H1 (cell line): ENCODE measurements at regions not wholly inside any gene's neighbourhood (a gene's known extent, or its start where the extent isn't known, plus 50 kb on each side); places are given as distances from the start of the nearest gene placed in this dataset.

Experiments used
- CTCF ChIA-PET: fragments of 300-600 bp; sonication (Branson Sonifier 250); formaldehyde crosslinking; loops from one replicate; lab custom pipeline; 2021; ENCODE audit not compliant: partially characterized antibody; lab: Charles Lee
- POLR2A ChIA-PET: fragments of 300-600 bp; sonication (Branson Sonifier 250); formaldehyde crosslinking; loops from one replicate; lab custom pipeline; 2021; ENCODE audit warnings: inconsistent platforms; ENCODE audit not compliant: partially characterized antibody; lab: Charles Lee
- DNase-seq, 2 experiments: peaks; one replicate each; pipeline versions ENCODE4 v3.0.0 to v3.0.0-alpha.2; 2010 to 2022; ENCODE audit warnings: low spot score in 2 of 2, low read depth in 1 of 2, mixed read lengths in 1 of 2
- FAIRE-seq: peaks from 2 replicates; lab custom pipeline; 2011; peaks lifted over from hg19 to GRCh38; lab: Jason Lieb, UNC
- H2AFZ ChIP-seq: 2 replicates; pipeline ENCODE4 v1.8.1; 2012; ENCODE audit warnings: low read length, inconsistent platforms
- H2AK5ac ChIP-seq: 2 replicates; pipeline ENCODE4 v1.6.1; 2013; ENCODE audit warnings: low read depth, low read length
- H2BK120ac ChIP-seq: replicated peaks from 2 replicates; pipeline ENCODE3; 2013; ENCODE audit warnings: low read depth, low read length, inconsistent platforms
- H2BK12ac ChIP-seq: 2 replicates; pipeline ENCODE4 v1.6.1; 2013; ENCODE audit warnings: low read depth, low read length
- H2BK15ac ChIP-seq: 2 replicates; pipeline ENCODE4 v1.6.1; 2013; ENCODE audit warnings: low read length
- H2BK20ac ChIP-seq: 2 replicates; pipeline ENCODE4 v1.6.1; 2013; ENCODE audit warnings: low read length
- H2BK5ac ChIP-seq: 2 replicates; pipeline ENCODE4 v1.6.1; 2013; ENCODE audit warnings: low read depth, low read length
- H3K14ac ChIP-seq: 2 replicates; pipeline ENCODE4 v1.6.1; 2013; ENCODE audit warnings: inconsistent platforms; ENCODE audit not compliant: insufficient read length
- H3K18ac ChIP-seq: 2 replicates; pipeline ENCODE4 v1.6.1; 2013; ENCODE audit warnings: low read length; ENCODE audit errors: extremely low read depth
- H3K23ac ChIP-seq: 2 replicates; pipeline ENCODE4 v1.6.1; 2013; ENCODE audit warnings: inconsistent platforms; ENCODE audit not compliant: insufficient read length
- H3K23me2 ChIP-seq: 2 replicates; pipeline ENCODE4 v1.6.1; 2013; ENCODE audit warnings: low read depth, low read length
- H3K27ac ChIP-seq: 2 replicates; pipeline ENCODE4 v1.6.1; 2011; ENCODE audit warnings: low read depth, low read length, inconsistent platforms
- H3K27me3 ChIP-seq, 4 experiments: replicated peaks in 1 of 4; 1 replicate in 1 of 4; 2 replicates in 3 of 4; pipeline versions ENCODE4 v1.6.1 to v1.8.1; 2011 to 2013; ENCODE audit warnings: low read length in 3 of 4, mild to moderate bottlenecking in 3 of 4, inconsistent platforms in 2 of 4, mixed read lengths in 2 of 4, moderate library complexity in 1 of 4; ENCODE audit not compliant: control insufficient read depth in 3 of 4, insufficient read depth in 3 of 4; ENCODE audit errors: extremely low read depth in 1 of 4
- H3K36me3 ChIP-seq, 4 experiments: 2 replicates each; pipeline versions ENCODE4 v1.6.1 to v1.8.1; 2011 to 2013; ENCODE audit warnings: mild to moderate bottlenecking in 4 of 4, low read length in 3 of 4, moderate library complexity in 2 of 4, control low read depth in 1 of 4, inconsistent platforms in 1 of 4; ENCODE audit not compliant: insufficient read depth in 4 of 4, control insufficient read depth in 2 of 4
- H3K4ac ChIP-seq: replicated peaks from 2 replicates; pipeline ENCODE3; 2013; ENCODE audit warnings: low read length, low read depth, mixed read lengths, inconsistent platforms; ENCODE audit not compliant: insufficient read length
- H3K4me1 ChIP-seq, 4 experiments: replicated peaks in 1 of 4; 1 replicate in 1 of 4; 2 replicates in 3 of 4; pipeline versions ENCODE4 v1.6.1 to v1.8.1; 2011 to 2013; ENCODE audit warnings: low read length in 3 of 4, inconsistent platforms in 2 of 4, mixed read lengths in 1 of 4; ENCODE audit not compliant: insufficient read depth in 4 of 4, control insufficient read depth in 3 of 4
- H3K4me2 ChIP-seq, 2 experiments: 2 replicates each; pipeline versions ENCODE4 v1.6.1 to v1.8.1; 2011 to 2013; ENCODE audit warnings: low read depth in 2 of 2, low read length in 2 of 2, control low read depth in 1 of 2, inconsistent platforms in 1 of 2, mild to moderate bottlenecking in 1 of 2; ENCODE audit not compliant: insufficient read depth in 1 of 2
- H3K4me3 ChIP-seq, 4 experiments: fragments of 200-600, 300-600 bp in 1 of 4; sonication (generic), shearing (Covaris generic), sonication (Bioruptor Twin) in 1 of 4; 2 replicates each; pipeline versions ENCODE4 v1.5.1 to v1.8.1; 2011 to 2016; ENCODE audit warnings: low read length in 4 of 4, low read depth in 3 of 4, control low read depth in 2 of 4, inconsistent platforms in 2 of 4, mild to moderate bottlenecking in 2 of 4, mixed read lengths in 1 of 4, moderate library complexity in 1 of 4; ENCODE audit not compliant: insufficient read depth in 2 of 4; ENCODE audit errors: extremely low read depth in 1 of 4
- H3K56ac ChIP-seq: replicated peaks from 2 replicates; pipeline ENCODE3; 2013; ENCODE audit warnings: low read depth, mild to moderate bottlenecking, mixed read lengths, low read length, inconsistent platforms; ENCODE audit not compliant: insufficient read length
- H3K79me1 ChIP-seq: 2 replicates; pipeline ENCODE4 v1.6.1; 2013; ENCODE audit warnings: low read depth, low read length, control low read depth
- H3K79me2 ChIP-seq, 2 experiments: 2 replicates each; pipeline versions ENCODE4 v1.6.1 to v1.8.1; 2012 to 2013; ENCODE audit warnings: low read length in 2 of 2, mild to moderate bottlenecking in 2 of 2, inconsistent platforms in 1 of 2; ENCODE audit not compliant: insufficient read depth in 2 of 2, control insufficient read depth in 1 of 2
- H3K9ac ChIP-seq, 4 experiments: replicated peaks in 1 of 4; 1 replicate in 1 of 4; 2 replicates in 3 of 4; pipeline versions ENCODE4 v1.6.1 to v1.8.1; 2011 to 2013; ENCODE audit warnings: low read depth in 3 of 4, low read length in 3 of 4, control low read depth in 2 of 4, mild to moderate bottlenecking in 2 of 4, moderate library complexity in 2 of 4, inconsistent platforms in 1 of 4; ENCODE audit errors: extremely low read depth in 1 of 4
- H3K9me3 ChIP-seq, 2 experiments: 2 replicates each; pipeline versions ENCODE4 v1.6.1 to v1.8.1; 2012 to 2013; ENCODE audit warnings: mild to moderate bottlenecking in 2 of 2, moderate library complexity in 2 of 2, control low read depth in 1 of 2, inconsistent platforms in 1 of 2, low read depth in 1 of 2, low read length in 1 of 2, mixed read lengths in 1 of 2; ENCODE audit not compliant: insufficient read depth in 2 of 2
- H4K20me1 ChIP-seq, 2 experiments: replicated peaks in 1 of 2; 2 replicates each; pipeline versions ENCODE3 to v1.8.1; 2011 to 2013; ENCODE audit warnings: inconsistent platforms in 2 of 2, low read length in 2 of 2, mild to moderate bottlenecking in 1 of 2; ENCODE audit not compliant: insufficient read depth in 2 of 2, control insufficient read depth in 1 of 2
- H4K5ac ChIP-seq: 2 replicates; pipeline ENCODE4 v1.6.1; 2013; ENCODE audit warnings: low read length, low read depth, mixed read lengths, inconsistent platforms; ENCODE audit not compliant: insufficient read length
- H4K8ac ChIP-seq: 2 replicates; pipeline ENCODE4 v1.8.0; 2013; ENCODE audit warnings: mild to moderate bottlenecking, moderate library complexity, low read length, inconsistent platforms; ENCODE audit not compliant: insufficient read depth; ENCODE audit errors: extremely low read depth
- H4K91ac ChIP-seq: replicated peaks from 2 replicates; pipeline ENCODE3; 2013; ENCODE audit warnings: low read length, mixed read lengths, inconsistent platforms; ENCODE audit not compliant: insufficient read length
- BACH1 ChIP-seq: IDR thresholded peaks from 2 replicates; pipeline ENCODE4 v1.6.1; 2012; ENCODE audit warnings: low read length, improper control_type of control experiment
- JUN ChIP-seq: IDR thresholded peaks from 2 replicates; pipeline ENCODE4 v1.6.1; 2011; ENCODE audit warnings: low read depth, mild to moderate bottlenecking, improper control_type of control experiment, low read length
- KDM4A ChIP-seq: IDR thresholded peaks from one replicate; pipeline ENCODE4 v1.7.1; 2012; ENCODE audit warnings: low read depth, mild to moderate bottlenecking, moderate library complexity, low read length, inconsistent platforms; ENCODE audit not compliant: severe bottlenecking
- MAFK ChIP-seq: IDR thresholded peaks from 2 replicates; pipeline ENCODE4 v1.6.1; 2012; ENCODE audit warnings: low read depth, mild to moderate bottlenecking, improper control_type of control experiment, low read length
- MAX ChIP-seq: IDR thresholded peaks from 2 replicates; pipeline ENCODE4 v1.6.1; 2012; ENCODE audit warnings: inconsistent platforms
- NRF1 ChIP-seq: IDR thresholded peaks from 2 replicates; pipeline ENCODE4 v1.6.1; 2011; ENCODE audit warnings: mild to moderate bottlenecking, low read depth, low read length, improper control_type of control experiment
- RAD21 ChIP-seq, 2 experiments: IDR thresholded peaks in 1 of 2; conservative IDR thresholded peaks in 1 of 2; 2 replicates each; pipeline ENCODE4 v1.6.1; 2011; ENCODE audit warnings: low read depth in 2 of 2, low read length in 2 of 2, improper control_type of control experiment in 1 of 2, inconsistent platforms in 1 of 2, mild to moderate bottlenecking in 1 of 2, moderate library complexity in 1 of 2
- RNF2 ChIP-seq: fragments of 200-900, 300-1000 bp; sonication (generic); IDR thresholded peaks from 2 replicates; pipeline ENCODE4 v1.7.1; 2016; ENCODE audit warnings: borderline replicate concordance, low read depth, mild to moderate bottlenecking, antibody characterized with exemption, low read length; ENCODE audit not compliant: poor library complexity, severe bottlenecking; ENCODE audit errors: missing control alignments
- SIN3A ChIP-seq, 2 experiments: IDR thresholded peaks in 1 of 2; conservative IDR thresholded peaks in 1 of 2; 2 replicates each; pipeline ENCODE4 v1.6.1; 2011 to 2012; ENCODE audit warnings: low read length in 2 of 2, improper control_type of control experiment in 1 of 2, low read depth in 1 of 2, mild to moderate bottlenecking in 1 of 2
- SIRT6 ChIP-seq: IDR thresholded peaks from one replicate; pipeline ENCODE4 v1.7.1; 2012; ENCODE audit warnings: low read length, inconsistent platforms
- SIX5 ChIP-seq: IDR thresholded peaks from 2 replicates; pipeline ENCODE4 v1.6.1; 2011; ENCODE audit warnings: mild to moderate bottlenecking, low read depth, low read length
- SP1 ChIP-seq: IDR thresholded peaks from 2 replicates; pipeline ENCODE4 v1.6.1; 2011; ENCODE audit warnings: low read depth, low read length
- WGBS, 2 experiments: shearing (Covaris generic) in 1 of 2; methylation state at CpG; one replicate each; pipeline versions ENCODE4 v1.1.6 to v1.1.7; 2013 to 2015; ENCODE audit warnings: low lambda C conversion rate in 2 of 2, mixed read lengths in 2 of 2, inconsistent platforms in 1 of 2, low coverage in 1 of 2, missing lambda C conversion rate in 1 of 2; ENCODE audit not compliant: insufficient replicate concordance in 2 of 2, insufficient coverage in 1 of 2, insufficient read length in 1 of 2; ENCODE audit errors: extremely low coverage in 1 of 2, missing lambda C conversion rate in 1 of 2; 5-methylcytosine and 5-hydroxymethylcytosine counted together
- TF ChIP-seq, protein P1 (sequence below): IDR thresholded peaks from 2 replicates; pipeline ENCODE4 v1.6.1; 2011; ENCODE audit warnings: low read length, improper control_type of control experiment

- H3K4me1 ChIP-seq = no peaks in the 10 kb centered on the region
- H2BK20ac ChIP-seq = no peak overlapping the region
- H3K79me1 ChIP-seq = no peaks in the 10 kb centered on the region
- H3K14ac ChIP-seq = no peak overlapping the region
- no peak overlapping the region for H3K4me3 ChIP-seq
- H4K8ac ChIP-seq = no peak overlapping the region
- no peak overlapping the region for H3K18ac ChIP-seq
- FAIRE-seq (no peak), DNase-seq (no peak)
- H3K4me2 ChIP-seq = no peak overlapping the region
- no peak overlapping the region for H4K5ac ChIP-seq
- POLR2A ChIA-PET = no interaction called here
- no peak overlapping the region for H3K27ac ChIP-seq
- no peak overlapping the region for H3K56ac ChIP-seq
- no peak overlapping the region for H3K4ac ChIP-seq
- H2BK5ac ChIP-seq = no peak overlapping the region
- H3K79me2 ChIP-seq = no peaks in the 10 kb centered on the region; a peak in 1 of 4 replicates
- no peaks in the 10 kb centered on the region for H3K23me2 ChIP-seq
- H3K27me3 ChIP-seq = no peaks in the 10 kb centered on the region
- no peak overlapping the region for H2BK12ac ChIP-seq
- no peaks in the 10 kb centered on the region for H4K20me1 ChIP-seq
- H3K23ac ChIP-seq = no peak overlapping the region
- H2AK5ac ChIP-seq = no peak overlapping the region
- no peak overlapping the region for H2BK15ac ChIP-seq
- no peak overlapping the region for H2AFZ ChIP-seq
- H2BK120ac ChIP-seq = no peak overlapping the region
- no peak overlapping the region for H3K9ac ChIP-seq
- H3K9me3 ChIP-seq = no peaks in the 10 kb centered on the region
- no peak overlapping the region for H4K91ac ChIP-seq
- CTCF ChIA-PET = interaction anchor here (1.1 kb wide), 1 partner anchor 12 kb away, joined by 3 read pairs; no protein-coding TSS in a partner anchor
- 93% methylated on average over 3 of the region's 3 CpGs; no CpG with 5 or more reads in 1 of the 2 experiments for WGBS, 2 experiments
- no peaks in the 10 kb centered on the region for H3K36me3 ChIP-seq
- TF ChIP-seq BACH1 (no peak), SIN3A (conservative IDR thresholded peaks at IDR 0.05 in 1 of 2, IDR thresholded peaks at IDR 0.05 in 1 of 2; ENCODE audit: low read depth in 1 of 2, low read length in 2 of 2) (no peak), MAFK (no peak), KDM4A (no peak), NRF1 (no peak), SIX5 (no peak), RAD21 (IDR thresholded peaks at IDR 0.05 in 1 of 2, conservative IDR thresholded peaks at IDR 0.05 in 1 of 2; ENCODE audit: low read depth in 2 of 2, low read length in 2 of 2) (no peak), RNF2 (no peak), SIRT6 (no peak), MAX (no peak), SP1 (no peak), JUN (no peak)
- TF ChIP-seq, protein P1, sequence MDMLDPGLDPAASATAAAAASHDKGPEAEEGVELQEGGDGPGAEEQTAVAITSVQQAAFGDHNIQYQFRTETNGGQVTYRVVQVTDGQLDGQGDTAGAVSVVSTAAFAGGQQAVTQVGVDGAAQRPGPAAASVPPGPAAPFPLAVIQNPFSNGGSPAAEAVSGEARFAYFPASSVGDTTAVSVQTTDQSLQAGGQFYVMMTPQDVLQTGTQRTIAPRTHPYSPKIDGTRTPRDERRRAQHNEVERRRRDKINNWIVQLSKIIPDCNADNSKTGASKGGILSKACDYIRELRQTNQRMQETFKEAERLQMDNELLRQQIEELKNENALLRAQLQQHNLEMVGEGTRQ = no peak
These were observed 91.7 kb upstream of the PDZRN3 start for GRCh38 chr3:73716418-73716817.
